HepG2 (cell line): ENCODE measurements at regions not wholly inside any gene's neighbourhood (a gene's known extent, or its start where the extent isn't known, plus 50 kb on each side); places are given as distances from the start of the nearest gene placed in this dataset.
A peak's percentile ranks its signal among the peaks of the same experiment; 100 is the strongest.

Experiments used
- GATAD2A ChIP-seq: IDR thresholded peaks from 2 replicates; pipeline ENCODE4 v1.6.1; 2016
- KDM2A ChIP-seq: sonication (generic); formaldehyde crosslinking; IDR thresholded peaks from 2 replicates; pipeline ENCODE4 v1.4.0; 2020; ENCODE audit warnings: low read depth, missing genetic modification reagents, borderline replicate concordance
- KDM5B ChIP-seq: sonication (generic); formaldehyde crosslinking; IDR thresholded peaks from 2 replicates; pipeline ENCODE4 v1.4.0; 2020; ENCODE audit warnings: missing genetic modification reagents, mild to moderate bottlenecking, borderline replicate concordance
- MTA3 ChIP-seq: sonication (generic); formaldehyde crosslinking; IDR thresholded peaks from 2 replicates; pipeline ENCODE4 v1.4.0; 2020; ENCODE audit warnings: missing genetic modification reagents
- SALL2 ChIP-seq: sonication (generic); formaldehyde crosslinking; IDR thresholded peaks from 2 replicates; pipeline ENCODE4 v1.8.1; 2023; ENCODE audit warnings: mild to moderate bottlenecking, missing genetic modification reagents, inconsistent platforms
- ZFP91 ChIP-seq: sonication (generic); formaldehyde crosslinking; IDR thresholded peaks from 2 replicates; pipeline ENCODE4 v1.9.0; 2022; ENCODE audit warnings: missing genetic modification reagents, mild to moderate bottlenecking, borderline replicate concordance
- ZMYM4 ChIP-seq: sonication (generic); formaldehyde crosslinking; IDR thresholded peaks from 2 replicates; pipeline ENCODE4 v1.8.1; 2023; ENCODE audit warnings: mild to moderate bottlenecking, missing genetic modification reagents
- ZNF598 ChIP-seq: sonication (generic); formaldehyde crosslinking; IDR thresholded peaks from 2 replicates; pipeline ENCODE4 v1.5.1; 2020; ENCODE audit warnings: mild to moderate bottlenecking, missing genetic modification reagents, borderline replicate concordance
- ZNF607 ChIP-seq: sonication (generic); formaldehyde crosslinking; IDR thresholded peaks from 2 replicates; pipeline ENCODE4 v1.5.1; 2020; ENCODE audit warnings: missing genetic modification reagents, mild to moderate bottlenecking, borderline replicate concordance
- ZNF720 ChIP-seq: sonication (generic); formaldehyde crosslinking; IDR thresholded peaks from 2 replicates; pipeline ENCODE4 v1.4.0; 2020; ENCODE audit warnings: missing genetic modification reagents
- ZNF883 ChIP-seq: sonication (generic); formaldehyde crosslinking; IDR thresholded peaks from 2 replicates; pipeline ENCODE4 v1.5.1; 2020; ENCODE audit warnings: mild to moderate bottlenecking, missing genetic modification reagents; ENCODE audit errors: not compliant biosample characterization
- TF ChIP-seq, protein P1 (sequence below): sonication (generic); formaldehyde crosslinking; IDR thresholded peaks from 2 replicates; pipeline ENCODE4 v1.5.1; 2020; ENCODE audit warnings: mild to moderate bottlenecking, missing genetic modification reagents, borderline replicate concordance
- TF ChIP-seq, protein P2 (sequence below): sonication (generic); formaldehyde crosslinking; IDR thresholded peaks from 2 replicates; pipeline ENCODE4 v1.5.1; 2020; ENCODE audit warnings: mild to moderate bottlenecking, moderate library complexity, missing genetic modification reagents
- TF ChIP-seq, protein P3 (sequence below), 2 experiments: IDR thresholded peaks; 2 replicates each; pipeline ENCODE4 v1.6.1; 2011 to 2012; ENCODE audit warnings: low read length in 2 of 2, borderline replicate concordance in 1 of 2, low read depth in 1 of 2, mild to moderate bottlenecking in 1 of 2, moderate library complexity in 1 of 2

- TF ChIP-seq, protein P1, sequence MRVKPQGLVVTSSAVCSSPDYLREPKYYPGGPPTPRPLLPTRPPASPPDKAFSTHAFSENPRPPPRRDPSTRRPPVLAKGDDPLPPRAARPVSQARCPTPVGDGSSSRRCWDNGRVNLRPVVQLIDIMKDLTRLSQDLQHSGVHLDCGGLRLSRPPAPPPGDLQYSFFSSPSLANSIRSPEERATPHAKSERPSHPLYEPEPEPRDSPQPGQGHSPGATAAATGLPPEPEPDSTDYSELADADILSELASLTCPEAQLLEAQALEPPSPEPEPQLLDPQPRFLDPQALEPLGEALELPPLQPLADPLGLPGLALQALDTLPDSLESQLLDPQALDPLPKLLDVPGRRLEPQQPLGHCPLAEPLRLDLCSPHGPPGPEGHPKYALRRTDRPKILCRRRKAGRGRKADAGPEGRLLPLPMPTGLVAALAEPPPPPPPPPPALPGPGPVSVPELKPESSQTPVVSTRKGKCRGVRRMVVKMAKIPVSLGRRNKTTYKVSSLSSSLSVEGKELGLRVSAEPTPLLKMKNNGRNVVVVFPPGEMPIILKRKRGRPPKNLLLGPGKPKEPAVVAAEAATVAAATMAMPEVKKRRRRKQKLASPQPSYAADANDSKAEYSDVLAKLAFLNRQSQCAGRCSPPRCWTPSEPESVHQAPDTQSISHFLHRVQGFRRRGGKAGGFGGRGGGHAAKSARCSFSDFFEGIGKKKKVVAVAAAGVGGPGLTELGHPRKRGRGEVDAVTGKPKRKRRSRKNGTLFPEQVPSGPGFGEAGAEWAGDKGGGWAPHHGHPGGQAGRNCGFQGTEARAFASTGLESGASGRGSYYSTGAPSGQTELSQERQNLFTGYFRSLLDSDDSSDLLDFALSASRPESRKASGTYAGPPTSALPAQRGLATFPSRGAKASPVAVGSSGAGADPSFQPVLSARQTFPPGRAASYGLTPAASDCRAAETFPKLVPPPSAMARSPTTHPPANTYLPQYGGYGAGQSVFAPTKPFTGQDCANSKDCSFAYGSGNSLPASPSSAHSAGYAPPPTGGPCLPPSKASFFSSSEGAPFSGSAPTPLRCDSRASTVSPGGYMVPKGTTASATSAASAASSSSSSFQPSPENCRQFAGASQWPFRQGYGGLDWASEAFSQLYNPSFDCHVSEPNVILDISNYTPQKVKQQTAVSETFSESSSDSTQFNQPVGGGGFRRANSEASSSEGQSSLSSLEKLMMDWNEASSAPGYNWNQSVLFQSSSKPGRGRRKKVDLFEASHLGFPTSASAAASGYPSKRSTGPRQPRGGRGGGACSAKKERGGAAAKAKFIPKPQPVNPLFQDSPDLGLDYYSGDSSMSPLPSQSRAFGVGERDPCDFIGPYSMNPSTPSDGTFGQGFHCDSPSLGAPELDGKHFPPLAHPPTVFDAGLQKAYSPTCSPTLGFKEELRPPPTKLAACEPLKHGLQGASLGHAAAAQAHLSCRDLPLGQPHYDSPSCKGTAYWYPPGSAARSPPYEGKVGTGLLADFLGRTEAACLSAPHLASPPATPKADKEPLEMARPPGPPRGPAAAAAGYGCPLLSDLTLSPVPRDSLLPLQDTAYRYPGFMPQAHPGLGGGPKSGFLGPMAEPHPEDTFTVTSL (CRISPR knock-in tag): 0 out of 2 replicates have a peak, but pooled peaks have one; percentile 22
- TF ChIP-seq ZNF598 (CRISPR knock-in tag): peak; percentile 51; the same call in 1 of the 2 replicates
- TF ChIP-seq, protein P2, sequence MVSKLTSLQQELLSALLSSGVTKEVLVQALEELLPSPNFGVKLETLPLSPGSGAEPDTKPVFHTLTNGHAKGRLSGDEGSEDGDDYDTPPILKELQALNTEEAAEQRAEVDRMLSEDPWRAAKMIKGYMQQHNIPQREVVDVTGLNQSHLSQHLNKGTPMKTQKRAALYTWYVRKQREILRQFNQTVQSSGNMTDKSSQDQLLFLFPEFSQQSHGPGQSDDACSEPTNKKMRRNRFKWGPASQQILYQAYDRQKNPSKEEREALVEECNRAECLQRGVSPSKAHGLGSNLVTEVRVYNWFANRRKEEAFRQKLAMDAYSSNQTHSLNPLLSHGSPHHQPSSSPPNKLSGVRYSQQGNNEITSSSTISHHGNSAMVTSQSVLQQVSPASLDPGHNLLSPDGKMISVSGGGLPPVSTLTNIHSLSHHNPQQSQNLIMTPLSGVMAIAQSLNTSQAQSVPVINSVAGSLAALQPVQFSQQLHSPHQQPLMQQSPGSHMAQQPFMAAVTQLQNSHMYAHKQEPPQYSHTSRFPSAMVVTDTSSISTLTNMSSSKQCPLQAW (CRISPR knock-in tag): peak; percentile 81
- no peak for TF ChIP-seq ZMYM4 (CRISPR knock-in tag)
- TF ChIP-seq ZNF720 (CRISPR knock-in tag): no peak
- TF ChIP-seq MTA3 (CRISPR knock-in tag): no peak
- peak; percentile 18 for TF ChIP-seq ZNF883
- peak; percentile 65; the same call in 1 of the 2 replicates for TF ChIP-seq ZNF607 (CRISPR knock-in tag)
- no peak for TF ChIP-seq SALL2 (CRISPR knock-in tag)
- peak; percentile 45; the same call in 1 of the 2 replicates for TF ChIP-seq GATAD2A
- 0 out of 2 replicates have a peak, but pooled peaks have one; percentile 21 for TF ChIP-seq KDM5B
- peak; percentile 60; the same call in 1 of the 2 replicates for TF ChIP-seq KDM2A (CRISPR knock-in tag)
- TF ChIP-seq ZFP91 (CRISPR knock-in tag): peak; percentile 48; the same call in 1 of the 2 replicates
- TF ChIP-seq, protein P3, sequence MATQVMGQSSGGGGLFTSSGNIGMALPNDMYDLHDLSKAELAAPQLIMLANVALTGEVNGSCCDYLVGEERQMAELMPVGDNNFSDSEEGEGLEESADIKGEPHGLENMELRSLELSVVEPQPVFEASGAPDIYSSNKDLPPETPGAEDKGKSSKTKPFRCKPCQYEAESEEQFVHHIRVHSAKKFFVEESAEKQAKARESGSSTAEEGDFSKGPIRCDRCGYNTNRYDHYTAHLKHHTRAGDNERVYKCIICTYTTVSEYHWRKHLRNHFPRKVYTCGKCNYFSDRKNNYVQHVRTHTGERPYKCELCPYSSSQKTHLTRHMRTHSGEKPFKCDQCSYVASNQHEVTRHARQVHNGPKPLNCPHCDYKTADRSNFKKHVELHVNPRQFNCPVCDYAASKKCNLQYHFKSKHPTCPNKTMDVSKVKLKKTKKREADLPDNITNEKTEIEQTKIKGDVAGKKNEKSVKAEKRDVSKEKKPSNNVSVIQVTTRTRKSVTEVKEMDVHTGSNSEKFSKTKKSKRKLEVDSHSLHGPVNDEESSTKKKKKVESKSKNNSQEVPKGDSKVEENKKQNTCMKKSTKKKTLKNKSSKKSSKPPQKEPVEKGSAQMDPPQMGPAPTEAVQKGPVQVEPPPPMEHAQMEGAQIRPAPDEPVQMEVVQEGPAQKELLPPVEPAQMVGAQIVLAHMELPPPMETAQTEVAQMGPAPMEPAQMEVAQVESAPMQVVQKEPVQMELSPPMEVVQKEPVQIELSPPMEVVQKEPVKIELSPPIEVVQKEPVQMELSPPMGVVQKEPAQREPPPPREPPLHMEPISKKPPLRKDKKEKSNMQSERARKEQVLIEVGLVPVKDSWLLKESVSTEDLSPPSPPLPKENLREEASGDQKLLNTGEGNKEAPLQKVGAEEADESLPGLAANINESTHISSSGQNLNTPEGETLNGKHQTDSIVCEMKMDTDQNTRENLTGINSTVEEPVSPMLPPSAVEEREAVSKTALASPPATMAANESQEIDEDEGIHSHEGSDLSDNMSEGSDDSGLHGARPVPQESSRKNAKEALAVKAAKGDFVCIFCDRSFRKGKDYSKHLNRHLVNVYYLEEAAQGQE (IDR thresholded peaks at IDR 0.05; ENCODE audit: borderline replicate concordance in 1 of 2, low read depth in 1 of 2, low read length in 2 of 2): no peak
Measured at GRCh38 chr2:241926541-241927311, 57.2 kb downstream of the RTP5 start (continued).
